DND-41 (cell line): ENCODE measurements at regions not wholly inside any gene's neighbourhood (a gene's known extent, or its start where the extent isn't known, plus 50 kb on each side); places are given as distances from the start of the nearest gene placed in this dataset.

Experiments
- ATAC-seq: fragments of 200-7000 bp; cut with Tn5 transposase; 3 replicates; pipeline ENCODE4 v1.9.1; 2021; ENCODE audit warnings: low read depth; ENCODE audit not compliant: insufficient read depth
- DNase-seq: peaks from one replicate; pipeline ENCODE4 v3.0.0-alpha.2; 2020
- H2AFZ ChIP-seq: 2 replicates; pipeline ENCODE4 v1.6.0; 2012; ENCODE audit warnings: low read depth, low read length
- H3K27ac ChIP-seq: 2 replicates; pipeline ENCODE4 v1.5.1; 2012; ENCODE audit warnings: low read length, inconsistent platforms
- H3K27me3 ChIP-seq: fragments of 200-600 bp; sonication (generic); 2 replicates; pipeline ENCODE4 v1.6.0; 2012; ENCODE audit warnings: low read length, mild to moderate bottlenecking, inconsistent platforms; ENCODE audit not compliant: insufficient read depth, poor library complexity
- H3K36me3 ChIP-seq: 2 replicates; pipeline ENCODE4 v1.5.1; 2012; ENCODE audit warnings: low read length, inconsistent platforms; ENCODE audit not compliant: insufficient read depth
- H3K4me1 ChIP-seq: 2 replicates; pipeline ENCODE4 v1.5.1; 2012; ENCODE audit warnings: mild to moderate bottlenecking, low read length; ENCODE audit not compliant: insufficient read depth
- H3K4me2 ChIP-seq: 2 replicates; pipeline ENCODE4 v1.6.0; 2012; ENCODE audit warnings: mild to moderate bottlenecking, moderate library complexity, low read length, inconsistent platforms; ENCODE audit not compliant: insufficient read depth
- H3K4me3 ChIP-seq, 2 experiments: fragments of 200-600 bp in 1 of 2; shearing (Covaris generic) in 1 of 2; 2 replicates each; pipeline ENCODE4 v1.5.1; 2012 to 2016; ENCODE audit warnings: inconsistent platforms in 2 of 2, low read length in 2 of 2, mild to moderate bottlenecking in 2 of 2, low read depth in 1 of 2, moderate library complexity in 1 of 2
- H3K79me2 ChIP-seq: 2 replicates; pipeline ENCODE4 v1.6.0; 2012; ENCODE audit warnings: low read length, inconsistent platforms; ENCODE audit not compliant: insufficient read depth
- H3K9ac ChIP-seq: 2 replicates; pipeline ENCODE4 v1.6.0; 2012; ENCODE audit warnings: low read depth, mild to moderate bottlenecking, inconsistent platforms, low read length, moderate library complexity
- H3K9me3 ChIP-seq: 2 replicates; pipeline ENCODE4 v1.5.1; 2012; ENCODE audit warnings: low read length, moderate library complexity, mild to moderate bottlenecking, inconsistent platforms; ENCODE audit not compliant: insufficient read depth, severe bottlenecking
- H4K20me1 ChIP-seq: 2 replicates; pipeline ENCODE4 v1.6.0; 2012; ENCODE audit warnings: low read length; ENCODE audit not compliant: insufficient read depth
- CTCF ChIP-seq: IDR thresholded peaks from 2 replicates; pipeline ENCODE4 v1.5.1; 2012; ENCODE audit warnings: borderline replicate concordance, low read length, moderate library complexity, mild to moderate bottlenecking; ENCODE audit not compliant: poor library complexity, severe bottlenecking; ENCODE audit errors: extremely low read depth
- EZH2 ChIP-seq: IDR thresholded peaks from 3 replicates; pipeline ENCODE4 v1.6.1; 2012; ENCODE audit warnings: borderline replicate concordance, low read depth, mild to moderate bottlenecking, moderate library complexity, low read length, inconsistent platforms; ENCODE audit not compliant: severe bottlenecking

GRCh38 chr1:87436534-87436933 is 107.9 kb downstream of the LMO4 start:
- no peaks in the 10 kb centered on the region for H3K27me3 ChIP-seq
- no peaks in the 10 kb centered on the region for H3K9me3 ChIP-seq
- no peaks in the 10 kb centered on the region for H3K4me1 ChIP-seq
- no peaks in the 10 kb centered on the region for H3K79me2 ChIP-seq
- ATAC-seq: no peak
- no peaks in the 10 kb centered on the region for H3K36me3 ChIP-seq
- no peak for DNase-seq
- no peaks in the 10 kb centered on the region for H4K20me1 ChIP-seq
- no peak overlapping the region for H2AFZ ChIP-seq
- H3K4me2 ChIP-seq: no peak overlapping the region
- H3K4me3 ChIP-seq: no peak overlapping the region
- H3K9ac ChIP-seq: no peak overlapping the region
- H3K27ac ChIP-seq: no peak overlapping the region
- TF ChIP-seq EZH2 (no peak), CTCF (no peak)

- DNase-seq (no peak), ATAC-seq (no peak)
- Histone ChIP-seq H3K36me3 (no peaks in the 10 kb centered on the region), H3K79me2 (no peaks in the 10 kb centered on the region), H3K9me3 (no peaks in the 10 kb centered on the region), H4K20me1 (no peaks in the 10 kb centered on the region), H3K27me3 (no peaks in the 10 kb centered on the region), H3K27ac (no peak overlapping the region), H2AFZ (no peak overlapping the region), H3K4me1 (no peaks in the 10 kb centered on the region), H3K4me2 (no peak overlapping the region), H3K4me3 (no peak overlapping the region), H3K9ac (no peak overlapping the region)
- TF ChIP-seq CTCF: no peak
These were observed 109.1 kb downstream of the LMO4 start for GRCh38 chr1:87437663-87438295.

GRCh38 chr1:87439821-87440220 is 111.1 kb downstream of the LMO4 start:
- no peaks in the 10 kb centered on the region for H3K79me2 ChIP-seq
- H3K27ac ChIP-seq: no peak overlapping the region
- DNase-seq (no peak), ATAC-seq (no peak)
- no peaks in the 10 kb centered on the region for H3K4me1 ChIP-seq
- H3K4me3 ChIP-seq: no peak overlapping the region
- no peaks in the 10 kb centered on the region for H3K27me3 ChIP-seq
- no peaks in the 10 kb centered on the region for H3K36me3 ChIP-seq
- no peak overlapping the region for H3K4me2 ChIP-seq
- peaks cover 5% of the 10 kb centered on the region for H3K9me3 ChIP-seq
- TF ChIP-seq CTCF: no peak
- TF ChIP-seq EZH2: no peak
- no peak overlapping the region for H3K9ac ChIP-seq
- H2AFZ ChIP-seq: no peak overlapping the region
- no peaks in the 10 kb centered on the region for H4K20me1 ChIP-seq

- Histone ChIP-seq H3K79me2 (no peaks in the 10 kb centered on the region), H3K9me3 (no peaks in the 10 kb centered on the region), H3K27me3 (no peaks in the 10 kb centered on the region), H3K9ac (no peak overlapping the region), H3K4me1 (no peaks in the 10 kb centered on the region), H4K20me1 (no peaks in the 10 kb centered on the region), H3K4me3 (no peak overlapping the region), H3K4me2 (no peak overlapping the region), H3K27ac (no peak overlapping the region), H3K36me3 (no peaks in the 10 kb centered on the region), H2AFZ (no peak overlapping the region)
- no peak for TF ChIP-seq CTCF
- DNase-seq: no peak
- no peak for ATAC-seq
These were observed 120.8 kb downstream of the LMO4 start for GRCh38 chr1:87449348-87449963.
